Amniotic epithelial cell (primary cell): ENCODE measurements at regions not wholly inside any gene's neighbourhood (a gene's known extent, or its start where the extent isn't known, plus 50 kb on each side); places are given as distances from the start of the nearest gene placed in this dataset.

Experiments used
- DNase-seq: peaks from one replicate; pipeline ENCODE4 v3.0.0-alpha.2; 2010; ENCODE audit warnings: low read depth

DNA sequence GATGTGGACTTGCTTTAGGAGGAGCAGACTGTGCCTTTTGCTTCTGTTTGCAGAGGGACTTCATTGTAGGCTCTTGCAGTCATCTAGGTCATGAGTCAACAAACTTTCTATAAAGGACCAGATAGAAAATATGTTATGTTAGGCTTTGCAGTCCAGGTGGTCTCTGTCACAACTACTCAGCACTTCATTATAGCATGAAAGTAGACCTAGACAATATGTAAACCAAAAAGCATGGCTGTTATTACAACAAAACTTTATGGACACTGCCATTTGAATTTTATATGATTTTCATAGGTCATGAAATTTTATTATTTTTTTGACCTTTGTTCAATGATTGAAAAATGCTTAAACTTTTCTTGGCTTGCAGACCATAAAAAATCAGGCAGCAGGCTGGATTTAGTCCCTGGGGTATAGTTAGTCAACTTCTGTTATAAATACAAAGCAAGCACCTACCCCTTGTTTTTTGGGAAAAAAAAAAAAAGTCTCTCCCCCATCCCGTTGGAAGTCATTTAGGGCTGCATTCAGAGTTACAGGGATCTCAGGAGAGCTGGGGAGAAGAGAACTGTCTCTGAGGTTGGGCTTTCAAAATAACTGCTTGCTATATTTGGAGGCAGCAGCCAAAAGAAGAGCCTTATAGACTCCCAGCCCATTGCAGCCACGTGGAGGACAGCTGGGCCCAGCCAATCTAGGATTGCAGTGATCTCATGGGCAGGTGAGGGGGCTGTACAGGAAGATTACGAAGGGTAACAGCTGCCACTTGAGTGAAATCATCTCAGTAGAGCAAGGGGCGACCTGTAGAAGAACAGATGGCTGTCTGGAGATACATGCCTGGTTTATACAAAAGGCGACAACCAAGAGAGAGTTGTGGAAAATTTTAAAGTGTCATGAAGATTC lies 136.6 kb upstream of the TNC start:
- no peak for DNase-seq

DNA sequence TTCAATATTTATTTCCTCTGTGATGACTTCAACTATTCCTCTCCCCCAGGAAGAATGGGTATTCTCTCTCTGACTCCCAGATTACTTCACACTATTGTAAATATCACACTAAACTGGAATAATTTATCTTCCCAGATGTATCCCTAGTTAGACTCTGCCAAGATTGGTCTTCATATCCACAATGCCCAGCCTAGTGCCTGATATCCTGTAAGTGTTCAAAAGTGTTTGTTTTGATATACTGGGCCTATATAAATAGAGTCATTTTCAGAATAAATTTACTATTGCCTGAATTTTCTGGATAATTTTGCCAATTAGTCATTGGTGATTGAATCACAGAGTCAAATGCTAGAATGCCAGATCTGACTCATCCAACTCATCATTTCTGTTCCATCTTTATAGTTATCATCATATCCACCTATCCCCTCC lies 143.7 kb upstream of the TNC start:
- DNase-seq = no peak

DNA sequence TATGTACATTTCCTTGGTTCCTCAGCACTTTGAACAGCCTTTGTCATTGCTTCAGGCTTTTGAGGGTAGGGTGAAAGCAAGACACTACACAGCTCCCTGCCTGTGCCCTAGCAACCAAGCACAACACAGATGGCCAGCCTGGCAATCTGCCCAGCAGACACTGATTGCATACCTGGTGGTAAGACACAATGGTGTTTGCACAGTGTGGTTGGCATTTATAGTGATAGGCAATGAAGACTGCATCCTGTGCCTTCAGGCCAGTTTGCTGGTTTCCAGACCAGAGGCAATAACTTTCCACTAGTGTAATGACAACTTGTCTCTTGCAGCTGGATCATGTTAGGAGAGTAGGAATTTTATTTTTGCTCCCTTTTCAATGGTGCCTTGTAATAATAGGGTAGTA lies 144.5 kb upstream of the TNC start:
- peak; percentile 84 for DNase-seq

DNA sequence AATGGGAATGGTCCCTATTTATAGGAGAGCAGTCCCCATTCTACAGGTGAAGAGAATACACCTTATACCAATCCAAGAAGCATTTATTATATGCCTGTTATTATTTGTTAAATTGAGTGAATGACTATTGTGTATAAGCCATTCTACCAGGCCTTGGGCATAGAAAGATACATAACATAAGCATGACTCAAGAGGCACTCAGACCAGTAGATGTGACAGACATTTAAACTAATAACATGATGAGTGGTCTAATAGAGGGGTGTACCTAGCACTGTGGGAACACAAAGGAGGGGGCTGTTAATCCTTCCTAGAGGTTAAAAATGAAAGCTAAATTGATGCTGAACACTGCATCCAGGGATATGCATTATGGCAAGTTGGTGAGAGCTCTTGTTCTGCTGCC lies 145.0 kb upstream of the TNC start:
- no peak for DNase-seq

DNA sequence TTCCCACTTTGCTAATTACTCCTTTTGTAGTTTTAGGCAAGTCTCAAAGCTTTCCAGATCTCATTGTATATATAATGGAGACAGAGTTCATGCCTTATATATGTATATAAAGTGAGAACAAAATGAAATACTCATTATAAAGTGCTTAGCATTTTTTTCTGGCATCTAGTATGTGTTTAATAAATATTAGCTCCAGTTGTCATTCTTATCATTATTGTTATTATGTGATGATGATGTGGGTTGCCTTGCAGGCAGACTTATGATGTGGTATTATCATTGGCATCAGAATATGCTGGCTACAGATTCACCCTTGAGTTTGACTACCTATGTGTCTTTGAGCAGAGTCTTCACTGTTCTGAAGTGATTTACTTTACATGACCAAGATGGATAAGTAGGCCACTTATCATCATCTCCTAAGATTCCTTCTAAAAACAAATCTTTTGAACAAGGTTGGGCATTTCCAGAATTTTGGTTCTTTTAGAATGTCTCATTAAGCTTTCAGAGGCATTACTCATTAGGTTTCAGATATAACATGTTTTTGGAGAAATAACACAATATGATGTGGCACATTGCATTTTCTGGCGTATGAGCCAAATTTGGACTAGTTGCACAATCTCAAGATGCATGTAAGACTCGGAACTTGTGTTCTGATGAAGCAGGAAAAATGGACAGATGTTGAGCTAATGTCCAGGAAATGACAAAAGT lies 145.6 kb upstream of the TNC start:
- peak; percentile 52 for DNase-seq

DNA sequence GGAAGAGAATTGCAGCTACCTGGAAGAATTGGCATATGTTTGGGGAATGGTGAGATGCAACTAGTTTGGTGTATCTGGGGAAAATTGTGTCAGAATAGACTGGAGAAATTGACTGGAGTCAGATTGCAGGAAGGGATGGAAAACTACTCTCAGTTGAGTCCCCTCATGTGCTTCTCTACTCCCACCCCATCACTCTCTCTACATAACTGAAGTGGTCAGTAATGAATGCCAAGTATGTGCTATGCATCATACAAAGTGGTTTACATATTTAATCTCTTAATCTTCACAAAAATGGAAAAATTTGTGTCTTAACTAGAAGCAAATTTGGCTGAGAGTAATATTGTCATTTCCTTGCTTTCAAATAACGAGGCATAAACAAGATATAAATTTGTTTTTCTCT lies 146.4 kb upstream of the TNC start:
- peak; percentile 82 for DNase-seq

DNA sequence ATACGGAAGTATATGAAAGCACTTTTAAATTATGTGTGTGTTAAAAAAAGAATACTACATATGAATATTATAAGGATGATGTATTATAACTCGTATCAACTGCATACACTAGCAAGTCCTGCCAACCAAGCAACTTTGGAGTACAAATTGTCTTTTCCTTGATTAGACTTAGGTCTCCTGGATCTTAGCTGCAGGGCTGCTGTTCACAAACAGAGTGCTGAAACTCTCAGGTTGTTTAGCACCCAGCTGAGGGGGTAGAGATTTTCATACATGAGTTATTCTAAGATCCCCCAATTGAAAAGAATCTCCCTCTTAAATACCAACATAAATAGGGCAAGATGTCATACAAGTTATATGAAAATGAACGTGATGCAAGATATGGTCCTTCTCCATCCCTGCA lies 149.8 kb upstream of the TNC start:
- DNase-seq = peak; percentile 60

DNA sequence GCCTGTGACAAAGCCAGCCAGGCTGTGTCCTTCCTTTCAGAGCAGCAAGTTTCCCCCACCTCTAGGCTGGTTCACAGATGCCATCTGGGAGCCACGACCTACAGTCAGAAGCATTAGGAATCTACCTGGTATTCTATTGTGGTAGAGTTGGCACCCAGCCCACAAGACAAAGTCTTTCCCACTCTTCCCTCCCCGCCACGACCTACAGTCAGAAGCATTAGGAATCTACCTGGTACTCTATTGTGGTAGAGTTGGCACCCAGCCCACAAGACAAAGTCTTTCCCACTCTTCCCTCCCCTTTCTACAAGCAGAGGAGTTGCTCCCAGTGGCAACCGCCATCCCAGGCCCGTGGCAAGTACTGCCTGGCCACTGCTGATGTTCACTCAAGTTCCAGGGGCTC lies 157.8 kb upstream of the TNC start:
- DNase-seq = no peak

DNA sequence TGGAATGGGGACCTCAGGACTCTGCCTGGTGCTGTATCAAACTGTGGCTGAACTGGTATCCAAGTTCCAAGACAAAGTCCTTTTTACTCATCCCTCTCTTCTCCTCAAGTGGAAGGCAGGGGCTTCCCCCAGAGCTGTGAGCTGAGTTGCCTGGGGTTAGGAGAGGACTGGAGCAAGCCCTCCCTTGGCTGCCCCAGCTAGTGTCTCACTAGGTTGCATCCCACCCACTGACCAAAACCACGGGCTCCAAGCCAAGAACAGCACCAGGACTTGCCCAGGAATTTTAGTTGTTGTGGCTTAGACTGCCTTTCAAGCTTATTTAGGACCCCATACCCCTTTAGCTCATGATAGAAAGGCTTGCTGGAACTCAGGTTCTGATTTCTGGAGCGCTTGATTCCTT lies 158.7 kb upstream of the TNC start:
- DNase-seq = peak; percentile 44

DNA sequence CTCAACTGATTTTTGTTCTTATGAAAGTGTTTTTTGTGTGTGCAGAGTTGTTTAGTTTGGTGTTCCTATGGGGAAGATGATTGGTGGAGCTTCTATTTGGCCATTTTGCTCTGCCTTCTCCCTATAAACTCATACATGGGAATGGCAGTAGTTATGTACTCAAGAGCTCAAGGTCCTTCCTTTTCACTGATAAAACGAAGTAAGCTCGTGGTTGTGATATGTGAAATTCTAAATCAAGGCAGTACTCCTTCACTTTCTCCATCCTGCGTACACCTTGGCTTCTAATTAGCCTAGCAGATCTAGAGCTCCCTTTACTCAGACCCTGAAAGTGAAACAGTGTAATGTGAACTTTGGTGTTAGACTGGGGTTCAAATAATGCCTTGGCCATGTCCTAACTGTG lies 159.3 kb upstream of the TNC start:
- DNase-seq = no peak

DNA sequence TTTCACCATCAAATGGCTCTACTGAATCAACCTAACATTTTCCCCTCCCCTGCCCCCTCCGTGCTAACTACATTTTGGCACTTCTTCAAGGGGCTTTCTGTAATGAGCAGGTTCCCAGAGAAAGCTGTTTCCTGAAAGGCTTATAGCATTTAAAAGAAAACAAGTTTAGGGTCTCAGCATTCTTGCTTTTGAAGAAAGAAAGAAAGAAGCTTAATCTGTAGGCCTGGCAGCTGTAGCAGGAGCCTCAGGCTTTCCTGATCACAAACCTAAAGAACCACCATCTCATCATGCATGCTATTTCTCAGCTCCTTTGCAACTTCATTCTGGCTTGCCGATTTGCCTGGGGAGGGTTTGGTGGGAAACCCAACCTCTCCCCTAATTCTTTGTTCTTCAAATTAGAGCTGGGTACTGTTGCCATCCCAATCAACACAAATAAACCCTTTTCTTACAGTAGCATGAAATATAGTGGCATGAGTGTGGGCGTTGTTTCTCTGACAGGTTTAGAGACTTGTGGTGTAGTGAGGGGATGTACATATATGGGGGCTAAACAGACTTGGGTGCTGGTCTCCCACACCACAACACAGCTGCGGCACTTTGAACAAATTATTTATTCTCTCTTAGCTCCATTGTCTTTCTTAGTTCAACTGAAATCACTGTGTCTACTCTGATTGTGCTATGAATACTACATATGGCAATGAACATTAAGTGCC lies 160.5 kb upstream of the TNC start:
- no peak for DNase-seq

DNA sequence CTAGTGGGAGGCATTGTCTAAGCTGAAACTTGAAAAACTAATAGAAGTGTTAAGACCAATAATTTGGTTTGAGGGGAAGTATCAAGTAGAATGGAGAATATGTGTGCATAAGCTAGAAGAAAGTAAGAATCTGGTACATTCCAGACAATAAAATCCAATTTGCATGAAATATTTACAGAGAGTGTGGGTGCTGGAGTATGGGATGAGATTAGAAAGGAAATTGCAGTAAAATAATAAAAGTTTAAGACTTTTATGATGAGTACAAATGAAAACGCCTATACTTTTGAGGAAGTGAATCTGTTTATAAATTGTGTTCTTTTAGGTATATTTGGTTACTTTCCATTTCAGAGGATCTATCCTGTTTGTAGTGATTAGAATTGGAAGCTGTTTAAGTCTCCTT lies 165.4 kb upstream of the TNC start:
- DNase-seq = no peak

DNA sequence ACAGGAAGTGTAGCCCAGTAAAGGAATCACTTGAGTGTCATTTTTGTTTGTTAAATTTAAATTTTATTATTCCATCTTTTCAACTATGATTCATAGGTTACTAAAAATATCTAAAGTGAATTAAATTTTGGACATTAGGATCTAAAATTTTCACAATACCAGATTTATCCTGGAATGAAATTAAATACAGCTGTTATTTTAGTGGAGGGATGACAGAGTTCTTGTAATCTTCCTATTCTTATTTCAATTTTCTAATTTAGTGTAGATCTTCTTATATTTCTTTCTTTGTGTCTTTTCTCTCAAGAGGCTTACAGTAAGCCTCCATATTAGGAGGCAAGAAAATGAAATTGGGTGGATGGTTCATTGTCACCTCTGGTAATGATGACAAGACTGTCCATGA lies 167.9 kb upstream of the TNC start:
- no peak for DNase-seq

DNA sequence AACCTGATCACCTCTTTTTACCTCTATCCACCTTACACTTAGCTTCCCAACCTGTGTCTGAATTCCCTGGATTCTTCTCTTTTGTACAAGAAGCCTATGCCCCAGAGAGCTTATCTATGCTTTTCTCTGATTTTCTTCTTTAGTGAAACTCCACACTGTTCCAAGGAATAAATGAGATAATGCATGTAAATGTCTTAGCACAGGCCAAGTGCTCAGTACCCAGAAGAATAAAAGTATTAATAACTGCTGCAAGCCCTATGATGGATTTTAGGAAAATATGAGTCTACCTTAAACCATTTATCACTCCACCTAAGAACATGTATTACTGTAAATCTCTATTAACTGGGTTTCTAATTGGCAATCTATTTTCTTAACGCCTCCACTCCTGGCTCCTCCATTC lies 168.5 kb upstream of the TNC start:
- no peak for DNase-seq

DNA sequence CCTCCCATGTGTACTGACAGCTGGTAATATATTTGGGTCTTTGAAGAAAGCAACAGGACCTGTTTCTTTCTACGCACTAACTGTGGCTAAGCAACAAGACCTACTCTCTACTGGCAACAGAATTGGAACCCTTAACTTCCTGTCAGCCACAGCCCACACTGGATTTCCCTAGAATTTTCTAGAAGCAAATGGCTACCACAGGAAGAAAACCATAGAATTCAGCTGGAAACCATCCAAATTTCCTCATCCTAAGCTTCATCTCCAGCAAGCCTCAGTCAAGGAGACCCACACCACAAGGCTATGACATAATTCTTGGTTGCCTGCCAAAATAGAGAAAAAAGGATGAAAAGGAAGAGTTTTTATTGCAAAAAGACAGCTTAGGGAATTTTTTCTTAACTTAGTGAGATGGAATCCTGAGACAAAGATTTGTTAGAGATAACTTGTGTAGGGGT lies 171.8 kb upstream of the TNC start:
- peak; percentile 98 for DNase-seq

DNA sequence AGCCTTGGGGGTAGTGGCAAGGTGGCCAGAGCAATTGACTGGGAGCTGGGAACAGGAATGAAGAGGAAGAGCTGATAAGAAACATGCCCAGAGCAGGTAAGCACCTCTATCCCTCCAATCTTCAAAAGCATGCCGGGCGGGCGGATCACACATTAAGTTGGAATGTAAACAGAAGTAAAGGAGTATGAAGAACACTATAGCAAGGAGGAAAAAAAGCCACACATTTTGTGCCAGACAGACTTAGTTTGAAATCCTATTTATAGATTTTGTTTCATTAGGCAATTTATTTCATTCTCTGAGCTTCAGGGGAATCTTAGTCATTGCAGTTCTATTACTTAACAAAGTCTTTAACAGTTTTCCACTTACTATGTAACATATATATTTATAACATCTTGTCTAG lies 173.9 kb upstream of the TNC start:
- peak; percentile 54 for DNase-seq

DNA sequence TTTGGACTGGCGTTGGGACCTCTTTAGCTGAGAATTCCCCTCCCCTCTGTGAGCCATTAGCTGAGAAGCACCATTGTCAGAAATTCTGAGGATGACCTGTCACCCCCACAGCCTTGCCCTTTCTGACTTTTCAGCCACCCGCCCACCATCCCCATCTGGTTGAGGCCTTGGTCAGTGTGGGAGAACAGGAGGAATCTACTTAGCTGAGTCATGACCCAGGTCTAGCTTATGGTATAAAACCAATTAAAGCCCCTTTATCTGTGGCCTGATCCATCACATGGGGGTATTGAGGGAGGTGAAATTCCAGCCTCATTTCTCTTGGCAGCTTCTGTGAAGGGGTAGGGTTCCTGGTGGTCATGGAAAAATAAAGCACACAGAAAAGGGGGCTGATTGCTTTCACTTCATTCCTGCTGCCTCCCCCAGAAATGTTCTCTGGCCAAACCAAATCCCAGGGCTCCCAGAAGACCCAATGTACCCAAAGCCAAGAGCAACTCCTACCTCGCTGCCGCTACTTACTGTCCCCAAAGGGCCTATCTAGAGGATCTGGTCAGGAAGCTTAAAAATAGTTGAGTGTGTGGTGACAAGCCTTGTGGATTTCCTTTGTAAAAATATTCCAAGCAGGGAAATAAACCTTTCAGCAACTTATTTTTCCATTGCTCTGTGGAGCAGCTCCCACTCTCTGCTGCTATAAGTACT lies 174.8 kb upstream of the TNC start:
- peak; percentile 32 for DNase-seq

DNA sequence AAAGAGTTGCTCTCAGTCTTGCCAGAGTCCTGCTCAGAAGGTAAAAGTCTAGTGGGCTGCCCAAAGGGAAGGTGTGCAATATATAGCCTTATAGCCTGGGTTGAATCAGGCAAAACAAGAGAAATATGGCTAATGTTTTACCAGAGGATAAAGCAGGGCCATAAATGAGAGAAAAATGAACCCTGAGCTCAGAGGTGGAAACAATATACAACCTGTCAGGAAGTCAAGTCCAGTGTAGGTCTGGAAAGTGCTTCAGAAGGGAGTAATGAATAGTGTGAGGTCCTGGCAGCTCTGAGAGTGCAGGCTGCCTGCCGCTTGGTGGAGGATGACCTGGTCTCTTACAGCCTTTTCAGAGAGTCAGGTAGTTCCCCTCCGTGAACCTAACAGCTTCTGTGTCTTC lies 177.8 kb upstream of the TNC start:
- no peak for DNase-seq

DNA sequence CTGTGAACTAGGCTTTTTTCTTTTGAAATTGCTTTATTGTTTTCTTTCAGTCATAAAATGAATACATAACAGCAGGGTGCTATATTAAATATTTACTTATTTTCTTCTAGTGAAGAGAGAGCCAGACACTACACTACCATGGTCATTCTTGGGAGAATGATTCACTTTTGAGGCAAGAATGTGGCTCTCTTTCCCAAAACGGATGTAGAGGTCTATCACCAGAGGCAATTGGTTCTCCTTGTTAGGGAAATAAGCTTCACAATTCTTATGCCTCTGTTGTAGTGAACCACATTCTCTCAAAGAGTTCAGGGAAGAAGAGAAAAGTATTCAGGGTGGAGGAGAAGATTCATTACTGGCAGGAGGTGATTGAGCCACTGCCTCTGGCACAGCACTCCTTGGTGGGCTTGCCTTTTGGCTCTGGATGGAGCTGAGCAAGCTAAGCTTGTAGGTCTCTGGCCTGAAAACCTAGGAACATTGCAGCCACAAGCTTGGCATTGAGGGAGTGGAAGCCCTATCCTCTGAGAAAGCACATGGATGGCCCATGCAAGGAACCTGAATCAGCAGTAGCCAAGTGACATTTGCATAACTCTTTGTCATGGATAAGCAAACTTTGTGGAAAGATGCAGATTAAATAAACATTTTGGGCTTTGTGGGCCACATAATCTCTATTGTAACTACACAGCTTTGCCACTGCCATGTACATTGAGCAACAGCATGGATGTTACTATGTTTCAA lies 179.0 kb upstream of the TNC start:
- no peak for DNase-seq

DNA sequence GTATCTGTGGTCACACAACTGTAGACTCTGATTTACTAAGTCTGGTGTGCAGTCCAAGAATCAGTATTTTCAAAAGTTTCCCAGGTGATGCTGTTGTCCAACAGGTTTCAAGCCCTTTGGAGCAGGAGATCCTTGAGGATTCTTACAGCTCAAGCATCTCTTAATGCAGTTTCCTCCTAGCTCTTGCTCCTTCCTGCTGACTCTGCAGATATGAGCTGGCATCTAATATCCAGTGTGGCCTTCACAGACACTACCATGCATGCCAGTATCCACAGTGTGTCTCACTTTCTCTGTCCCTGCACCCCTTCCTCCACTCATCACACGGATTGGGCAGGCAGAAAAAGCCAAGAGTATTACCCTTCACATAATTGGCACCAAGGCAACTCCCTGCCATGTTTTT lies 182.2 kb upstream of the TNC start:
- DNase-seq = no peak

DNA sequence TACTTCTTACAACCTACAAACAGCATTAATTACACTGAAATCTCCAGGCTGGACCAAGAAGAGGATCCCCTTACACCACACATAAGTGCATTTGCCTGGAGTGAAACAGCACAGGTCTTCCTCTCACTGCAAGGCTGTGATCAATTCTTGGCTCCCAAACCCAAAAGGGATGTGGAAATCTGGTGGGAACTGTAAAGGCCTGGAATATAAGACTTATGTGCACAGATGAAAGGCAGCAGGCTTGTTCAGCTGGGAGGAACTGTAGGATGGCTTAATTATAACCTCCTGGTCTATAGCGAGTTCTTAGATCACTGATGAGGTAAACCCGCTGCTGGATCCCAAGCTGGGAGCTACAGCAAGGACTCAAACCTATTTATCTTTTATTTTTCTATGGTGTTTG lies 182.9 kb upstream of the TNC start:
- DNase-seq = no peak

DNA sequence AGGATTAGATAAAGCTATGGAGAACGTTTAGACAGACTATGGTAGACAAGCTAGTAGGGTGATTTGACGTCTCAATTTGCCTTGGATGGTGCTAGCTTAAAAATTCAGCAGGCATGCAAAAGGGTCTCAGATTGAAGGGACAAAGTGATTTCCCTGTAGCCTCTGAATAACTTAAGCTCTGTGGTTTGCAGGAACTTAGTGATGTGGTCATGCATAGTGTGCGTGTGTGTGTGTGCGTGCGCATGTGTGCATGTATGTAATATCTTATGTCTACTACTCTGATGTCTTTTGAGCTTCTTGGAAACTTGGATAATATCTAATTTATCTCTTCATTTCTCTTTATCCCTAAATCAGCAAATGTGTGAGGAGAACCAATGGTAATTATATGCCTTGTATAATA lies 183.6 kb upstream of the TNC start:
- no peak for DNase-seq
